Epithelial cell of esophagus (primary cell): ENCODE measurements at regions not wholly inside any gene's neighbourhood (a gene's known extent, or its start where the extent isn't known, plus 50 kb on each side); places are given as distances from the start of the nearest gene placed in this dataset.

Experiments
- DNase-seq: peaks from one replicate; pipeline ENCODE4 v3.0.0; 2010; ENCODE audit warnings: low read depth
- H3K4me3 ChIP-seq: 2 replicates; pipeline ENCODE4 v1.5.1; 2011; ENCODE audit warnings: mild to moderate bottlenecking, low read length, control low read depth
- CTCF ChIP-seq: IDR thresholded peaks from 2 replicates; pipeline ENCODE4 v1.5.1; 2011; ENCODE audit warnings: low read depth, mild to moderate bottlenecking, low read length, control low read depth, inconsistent platforms; ENCODE audit not compliant: insufficient read depth; ENCODE audit errors: missing control alignments

- DNase-seq: no peak
- TF ChIP-seq CTCF: no peak
- H3K4me3 ChIP-seq: no peak overlapping the region
Measured at GRCh38 chr7:136325578-136325977, 348.4 kb upstream of the MTPN start.

- no peak for TF ChIP-seq CTCF
- DNase-seq: no peak
- no peak overlapping the region for H3K4me3 ChIP-seq
Measured at GRCh38 chr7:136325027-136325426, 347.9 kb upstream of the MTPN start.

GRCh38 chr7:136324073-136324704 is 347.0 kb upstream of the MTPN start:
- no peak overlapping the region for H3K4me3 ChIP-seq
- TF ChIP-seq CTCF: no peak

GRCh38 chr7:136312592-136312991 is 335.4 kb upstream of the MTPN start:
- no peak for TF ChIP-seq CTCF
- no peak for DNase-seq
- no peak overlapping the region for H3K4me3 ChIP-seq

More at GRCh38 chr7:136324073-136324704, 347.0 kb upstream of the MTPN start:
- DNase-seq: no peak

- no peak overlapping the region for H3K4me3 ChIP-seq
- TF ChIP-seq CTCF: no peak
Measured at GRCh38 chr7:136309407-136309806, 332.2 kb upstream of the MTPN start.

GRCh38 chr7:136308230-136308629 is 331.1 kb upstream of the MTPN start:
- TF ChIP-seq CTCF: no peak
- no peak overlapping the region for H3K4me3 ChIP-seq

More at GRCh38 chr7:136309407-136309806, 332.2 kb upstream of the MTPN start:
- no peak for DNase-seq

GRCh38 chr7:136303162-136303561 is 326.0 kb upstream of the MTPN start:
- TF ChIP-seq CTCF: no peak
- H3K4me3 ChIP-seq: no peak overlapping the region
- DNase-seq: peak; percentile 8

More at GRCh38 chr7:136308230-136308629, 331.1 kb upstream of the MTPN start:
- DNase-seq: no peak
